SJSA1 (cell line): ENCODE measurements at regions not wholly inside any gene's neighbourhood (a gene's known extent, or its start where the extent isn't known, plus 50 kb on each side); places are given as distances from the start of the nearest gene placed in this dataset.
A peak's percentile ranks its signal among the peaks of the same experiment; 100 is the strongest.

Source experiments
- DNase-seq, 2 experiments: peaks; one replicate each; pipeline ENCODE4 v3.0.0-alpha.2; 2015 to 2020; ENCODE audit warnings: low spot score in 2 of 2, low read depth in 1 of 2
- H3K27ac ChIP-seq: fragments of 250-450 bp; sonication (Bioruptor Pico); 2 replicates; pipeline ENCODE4 v1.5.1; 2020; ENCODE audit warnings: mild to moderate bottlenecking, moderate library complexity
- H3K27me3 ChIP-seq: fragments of 250-450 bp; sonication (Bioruptor Pico); replicated peaks from 2 replicates; pipeline ENCODE4 v1.5.1; 2020; ENCODE audit warnings: mild to moderate bottlenecking, moderate library complexity
- H3K36me3 ChIP-seq: fragments of 250-450 bp; sonication (Bioruptor Pico); 2 replicates; pipeline ENCODE4 v1.5.1; 2020; ENCODE audit warnings: mild to moderate bottlenecking
- H3K4me1 ChIP-seq: fragments of 250-450 bp; sonication (Bioruptor Pico); replicated peaks from 2 replicates; pipeline ENCODE4 v1.6.1; 2021; ENCODE audit warnings: mild to moderate bottlenecking
- H3K4me3 ChIP-seq: fragments of 250-450 bp; sonication (Bioruptor Pico); 2 replicates; pipeline ENCODE4 v1.5.1; 2020; ENCODE audit warnings: mild to moderate bottlenecking
- H3K9me3 ChIP-seq: fragments of 250-450 bp; sonication (Bioruptor Pico); replicated peaks from 2 replicates; pipeline ENCODE4 v1.5.1; 2020; ENCODE audit warnings: mild to moderate bottlenecking

DNA sequence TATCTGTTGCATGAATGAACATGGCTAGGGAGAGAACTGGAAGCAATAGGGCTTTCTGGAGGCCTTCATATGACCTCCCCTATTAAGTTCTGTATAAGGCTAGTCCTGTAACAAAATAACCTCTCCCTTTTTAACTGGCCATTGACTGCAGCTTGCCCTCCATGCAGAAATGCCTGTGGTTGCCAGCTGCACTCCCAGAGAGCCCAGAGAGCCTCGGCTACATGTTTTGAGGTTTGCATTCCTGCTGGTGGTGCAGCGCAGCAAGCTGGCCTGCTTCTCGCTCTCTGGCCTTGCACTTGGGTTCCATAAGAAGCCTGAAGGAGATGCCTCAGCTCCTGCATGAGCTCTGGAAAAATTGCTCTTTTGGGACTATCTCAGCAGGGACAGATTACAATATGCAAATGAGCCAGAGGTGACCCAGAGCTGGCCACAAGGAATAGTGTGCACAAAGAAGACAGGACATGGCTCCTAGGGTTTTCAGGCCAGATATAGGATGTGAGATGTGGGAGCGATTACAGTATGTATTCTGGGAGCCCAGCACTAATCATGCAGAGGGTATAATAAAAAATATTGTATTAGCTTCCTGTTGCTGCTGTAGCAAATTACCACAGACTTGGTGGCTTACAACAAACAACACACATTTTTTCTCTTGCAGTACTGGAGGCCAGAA lies 186.7 kb downstream of the INSIG2 start:
- no peak for DNase-seq

DNA sequence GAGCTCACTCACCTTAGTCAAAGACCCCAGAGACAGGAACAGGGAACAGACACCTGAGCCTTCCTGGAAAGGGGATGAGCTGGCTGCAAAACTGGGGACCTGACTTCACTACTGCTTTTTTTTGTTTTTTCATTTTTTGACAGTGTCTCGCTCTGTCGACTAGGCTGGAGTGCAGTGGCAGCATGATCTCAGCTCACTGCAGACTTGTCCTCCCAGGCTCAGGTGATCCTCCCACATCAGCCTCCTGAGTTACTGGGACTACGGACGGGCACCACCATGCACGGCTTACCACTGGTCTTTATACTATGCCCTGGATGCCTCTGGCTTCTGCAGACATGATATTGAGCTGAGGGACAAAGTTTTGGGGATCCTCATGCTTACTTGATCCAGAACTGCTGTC lies 184.1 kb downstream of the INSIG2 start:
- no peak overlapping the region for H3K27ac ChIP-seq
- DNase-seq, result no peak
- H3K9me3 ChIP-seq, result no peaks in the 10 kb centered on the region
- no peak overlapping the region for H3K4me3 ChIP-seq
- H3K4me1 ChIP-seq, result no peaks in the 10 kb centered on the region
- no peaks in the 10 kb centered on the region for H3K27me3 ChIP-seq
- no peaks in the 10 kb centered on the region for H3K36me3 ChIP-seq

More for the DNA sequence above, 186.7 kb downstream of the INSIG2 start:
- no peaks in the 10 kb centered on the region for H3K4me1 ChIP-seq
- no peaks in the 10 kb centered on the region for H3K9me3 ChIP-seq
- no peak overlapping the region for H3K27ac ChIP-seq
- H3K27me3 ChIP-seq, result no peaks in the 10 kb centered on the region
- H3K4me3 ChIP-seq, result no peak overlapping the region
- no peaks in the 10 kb centered on the region for H3K36me3 ChIP-seq

DNA sequence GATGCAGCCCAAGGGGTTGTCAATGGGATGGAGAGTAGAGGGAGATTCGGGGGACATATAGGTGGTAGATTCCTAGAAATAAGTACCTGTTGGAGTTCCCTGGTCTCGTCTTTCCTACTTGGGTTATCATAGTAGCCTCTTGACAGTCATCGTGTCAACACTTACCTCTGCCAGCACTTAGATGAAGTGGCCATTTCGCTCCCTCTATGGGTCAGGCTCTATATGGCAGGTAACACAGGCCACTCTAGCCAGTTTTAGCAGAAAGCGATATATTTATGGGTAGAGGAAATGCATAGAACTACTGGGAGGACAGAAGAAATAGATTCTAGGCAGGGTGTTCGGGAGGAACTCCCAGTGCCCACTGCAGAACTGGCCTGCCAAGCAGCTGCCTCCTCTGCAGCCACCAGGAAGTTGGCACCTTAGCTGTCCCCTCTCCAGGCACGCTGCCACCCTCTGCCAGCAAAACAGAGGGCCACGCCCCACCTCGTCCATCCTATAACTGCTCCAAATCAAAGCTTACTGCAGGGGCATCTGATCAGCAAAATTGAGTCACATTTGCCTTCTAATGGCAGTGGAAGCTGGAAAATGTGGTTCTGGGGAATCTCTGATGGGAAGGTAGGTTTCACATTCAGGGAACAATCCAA lies 181.3 kb downstream of the INSIG2 start:
- no peaks in the 10 kb centered on the region for H3K4me1 ChIP-seq
- no peak overlapping the region for H3K27ac ChIP-seq
- H3K9me3 ChIP-seq, result no peaks in the 10 kb centered on the region
- H3K36me3 ChIP-seq, result no peaks in the 10 kb centered on the region
- no peak overlapping the region for H3K4me3 ChIP-seq
- no peak for DNase-seq
- H3K27me3 ChIP-seq, result no peaks in the 10 kb centered on the region

DNA sequence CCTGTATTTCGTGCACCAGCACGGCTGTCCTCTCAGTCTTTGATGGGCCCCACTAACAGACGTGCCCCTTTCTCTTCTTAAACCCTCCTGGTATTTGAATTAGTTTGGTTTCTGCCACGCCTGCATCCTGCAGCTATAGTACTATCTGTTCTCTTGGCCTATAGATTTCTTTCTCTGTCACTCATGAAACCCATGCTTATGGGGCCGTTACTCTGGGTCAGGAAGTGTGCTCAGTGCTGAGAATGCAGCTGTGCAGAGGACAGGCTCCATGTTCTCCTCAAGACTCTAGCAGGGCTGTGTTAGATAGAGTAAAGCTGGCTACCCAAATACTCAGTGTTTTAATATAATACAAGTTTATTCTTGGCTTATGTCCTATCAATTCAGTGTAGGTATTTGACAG lies 180.0 kb downstream of the INSIG2 start:
- H3K4me1 ChIP-seq, result no peaks in the 10 kb centered on the region
- H3K36me3 ChIP-seq, result no peaks in the 10 kb centered on the region
- DNase-seq, result no peak
- H3K9me3 ChIP-seq, result no peaks in the 10 kb centered on the region
- H3K27me3 ChIP-seq, result no peaks in the 10 kb centered on the region
- no peak overlapping the region for H3K4me3 ChIP-seq
- H3K27ac ChIP-seq, result no peak overlapping the region

DNA sequence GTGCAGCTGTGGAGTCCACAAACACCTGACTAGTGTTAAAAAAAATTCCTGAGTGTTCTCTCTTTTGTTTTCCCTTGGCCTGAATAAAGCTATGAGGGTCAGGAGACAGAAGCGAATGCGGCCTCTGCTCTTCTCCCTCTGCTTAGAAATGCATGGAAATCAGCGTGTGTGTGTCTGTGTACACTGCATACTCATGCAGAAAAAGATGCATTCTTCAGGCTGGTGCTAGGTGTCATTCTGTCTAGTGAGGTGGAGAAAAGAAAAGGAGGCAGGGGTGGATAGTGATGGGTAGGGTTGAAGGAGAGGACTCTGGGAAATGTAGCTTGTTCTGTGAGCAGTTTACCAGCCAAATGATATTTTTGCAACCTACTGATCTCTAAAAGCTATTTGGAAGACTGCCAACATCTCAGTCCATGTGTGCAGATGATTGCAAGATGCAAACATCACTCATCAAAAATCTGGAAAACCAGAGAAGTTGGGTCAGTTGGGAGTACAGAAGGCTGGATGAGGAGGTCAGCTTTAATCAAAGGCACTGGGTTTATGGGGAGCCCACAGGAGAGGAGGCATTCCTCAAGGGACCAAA lies 177.7 kb downstream of the INSIG2 start:
- no peaks in the 10 kb centered on the region for H3K9me3 ChIP-seq
- no peaks in the 10 kb centered on the region for H3K4me1 ChIP-seq
- H3K36me3 ChIP-seq, result no peaks in the 10 kb centered on the region
- H3K27ac ChIP-seq, result no peak overlapping the region
- H3K27me3 ChIP-seq, result no peaks in the 10 kb centered on the region
- H3K4me3 ChIP-seq, result no peak overlapping the region
- no peak for DNase-seq

DNA sequence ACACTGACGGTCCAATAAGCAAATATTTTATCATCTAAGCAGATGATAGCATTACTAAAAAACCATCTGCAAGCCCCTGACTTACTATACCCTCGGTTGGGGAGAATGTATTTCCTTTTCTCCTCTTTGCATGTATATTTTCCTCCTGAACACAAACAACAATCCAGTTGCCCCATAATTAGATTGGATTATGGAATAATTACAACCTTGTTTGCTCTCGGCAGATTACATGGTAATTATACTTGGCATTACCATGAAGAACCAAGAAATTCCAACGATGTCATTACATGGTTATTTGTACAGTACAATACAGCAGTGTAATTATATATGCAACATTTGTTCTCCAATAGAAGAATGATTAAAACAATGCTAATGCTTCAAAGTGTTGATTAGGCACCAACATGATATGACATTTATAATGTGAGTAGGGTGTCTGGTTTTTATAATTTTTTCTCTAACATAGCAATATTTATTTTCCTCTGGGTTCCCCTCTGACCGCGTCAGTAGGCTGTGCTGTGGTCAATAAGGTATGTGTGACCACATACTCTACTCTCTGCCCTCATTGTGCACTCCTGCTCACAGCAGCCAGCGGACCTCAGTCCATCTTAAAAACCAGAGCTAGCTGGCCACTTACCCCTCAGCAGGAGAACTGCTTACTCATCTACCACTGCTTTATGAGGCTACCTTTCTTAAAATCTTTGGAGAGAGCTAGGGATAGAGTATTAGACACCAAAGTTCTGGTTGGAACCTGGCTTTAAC lies 176.1 kb downstream of the INSIG2 start:
- no peak for DNase-seq
- Histone ChIP-seq H3K27me3 (no peaks in the 10 kb centered on the region), H3K4me3 (no peak overlapping the region), H3K9me3 (no peaks in the 10 kb centered on the region), H3K27ac (no peak overlapping the region), H3K4me1 (no peaks in the 10 kb centered on the region), H3K36me3 (no peaks in the 10 kb centered on the region)

DNA sequence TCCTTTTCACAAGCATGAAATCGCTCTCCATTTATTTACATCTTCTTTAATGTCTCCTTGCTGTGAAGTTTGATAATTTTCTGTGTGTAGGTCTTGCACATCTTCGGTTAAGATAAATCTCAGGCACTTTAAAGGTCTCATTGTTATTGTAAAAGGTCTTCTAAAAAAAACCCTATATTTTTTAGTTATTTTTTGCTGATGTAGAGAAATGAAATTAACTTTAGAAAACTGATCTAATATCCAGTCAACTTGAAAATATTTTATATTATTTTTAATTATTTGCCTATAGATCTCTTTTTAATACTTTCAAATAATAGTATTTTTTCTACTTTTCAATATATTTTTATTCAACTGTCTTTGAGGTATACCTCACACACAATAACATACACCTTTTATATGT lies 169.4 kb downstream of the INSIG2 start:
- H3K4me3 ChIP-seq, result no peak overlapping the region
- H3K4me1 ChIP-seq, result no peaks in the 10 kb centered on the region
- H3K27ac ChIP-seq, result no peak overlapping the region
- DNase-seq, result no peak
- no peaks in the 10 kb centered on the region for H3K36me3 ChIP-seq
- H3K27me3 ChIP-seq, result no peaks in the 10 kb centered on the region
- H3K9me3 ChIP-seq, result no peaks in the 10 kb centered on the region

DNA sequence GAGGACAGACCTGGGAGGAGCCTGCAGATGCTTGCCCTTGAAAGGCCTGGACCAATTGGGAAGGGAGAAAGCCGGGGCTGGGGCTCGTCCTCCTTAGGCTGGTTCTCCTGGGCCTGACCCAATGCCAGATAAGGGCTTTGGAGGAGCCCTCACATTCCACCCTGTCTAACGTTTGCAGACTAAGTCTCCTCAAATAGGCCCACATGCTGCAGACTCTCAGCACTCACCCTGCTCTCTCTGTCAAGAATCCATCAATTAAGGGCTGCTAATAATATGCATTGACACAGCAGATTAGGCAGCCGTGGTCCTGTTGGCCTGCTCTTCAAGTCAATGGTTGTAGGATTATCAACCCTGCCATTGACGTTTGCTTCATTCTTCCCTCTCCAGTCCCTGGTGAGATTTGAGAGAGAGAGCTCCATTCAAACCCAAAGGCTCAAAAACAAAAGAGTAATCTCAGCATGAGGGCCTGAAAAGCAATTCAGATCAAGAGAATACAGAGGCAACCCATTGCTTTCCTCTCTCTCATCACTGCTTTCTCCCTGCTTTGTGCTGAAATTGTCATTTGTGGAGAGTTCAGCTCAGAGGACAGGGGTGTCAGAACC lies 167.6 kb downstream of the INSIG2 start:
- Histone ChIP-seq H3K27me3 (no peaks in the 10 kb centered on the region), H3K4me1 (peaks cover 15% of the 10 kb centered on the region), H3K27ac (no peak overlapping the region)

DNA sequence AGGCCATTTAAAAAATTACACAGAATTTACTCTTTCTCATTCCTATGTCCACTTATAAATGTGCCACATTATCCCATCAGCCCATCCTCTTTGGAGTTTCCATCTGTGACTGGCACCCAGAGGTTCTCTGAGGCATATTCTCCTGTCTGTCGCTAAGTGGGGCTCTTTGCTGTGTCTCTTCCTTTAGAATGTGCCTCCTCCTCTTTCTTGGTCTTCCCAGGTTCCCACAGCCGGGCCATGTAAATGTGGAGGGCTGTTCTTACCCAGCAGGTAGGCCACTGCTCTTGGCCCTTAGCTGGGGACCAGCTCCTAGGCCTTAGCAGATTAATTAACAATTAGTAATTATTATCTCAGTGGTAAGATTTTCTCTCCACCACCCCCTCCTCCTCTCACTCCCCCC lies 167.0 kb downstream of the INSIG2 start:
- Histone ChIP-seq H3K27ac (no peak overlapping the region), H3K4me1 (peaks cover 20% of the 10 kb centered on the region), H3K9me3 (no peaks in the 10 kb centered on the region), H3K36me3 (no peaks in the 10 kb centered on the region), H3K27me3 (no peaks in the 10 kb centered on the region), H3K4me3 (no peak overlapping the region)
- no peak for DNase-seq

More for the DNA sequence above, 167.6 kb downstream of the INSIG2 start:
- Histone ChIP-seq H3K4me3 (no peak overlapping the region), H3K36me3 (no peaks in the 10 kb centered on the region), H3K9me3 (no peaks in the 10 kb centered on the region)
- no peak for DNase-seq

DNA sequence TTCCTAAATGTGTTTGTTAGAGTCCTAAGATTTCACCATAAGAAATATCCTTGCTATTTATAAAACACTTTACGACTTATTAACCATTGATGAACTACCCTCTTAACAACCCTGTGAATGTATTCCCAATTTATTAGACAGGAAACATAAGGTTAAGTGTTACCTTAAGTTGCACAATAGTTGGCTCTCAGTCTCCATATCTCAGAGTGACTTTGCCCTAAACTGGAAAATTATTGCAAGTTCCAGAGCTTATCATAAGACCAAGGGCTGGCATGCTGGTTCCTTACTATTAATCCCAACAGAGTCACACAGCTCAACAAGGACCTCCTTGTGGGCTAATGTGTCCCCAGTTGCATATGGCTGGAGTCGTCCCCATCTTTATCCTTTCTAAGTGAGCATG lies 165.8 kb downstream of the INSIG2 start:
- Histone ChIP-seq H3K4me1 (peaks cover 32% of the 10 kb centered on the region), H3K36me3 (no peaks in the 10 kb centered on the region), H3K4me3 (no peak overlapping the region), H3K9me3 (no peaks in the 10 kb centered on the region), H3K27ac (no peak overlapping the region), H3K27me3 (no peaks in the 10 kb centered on the region)
- no peak for DNase-seq

DNA sequence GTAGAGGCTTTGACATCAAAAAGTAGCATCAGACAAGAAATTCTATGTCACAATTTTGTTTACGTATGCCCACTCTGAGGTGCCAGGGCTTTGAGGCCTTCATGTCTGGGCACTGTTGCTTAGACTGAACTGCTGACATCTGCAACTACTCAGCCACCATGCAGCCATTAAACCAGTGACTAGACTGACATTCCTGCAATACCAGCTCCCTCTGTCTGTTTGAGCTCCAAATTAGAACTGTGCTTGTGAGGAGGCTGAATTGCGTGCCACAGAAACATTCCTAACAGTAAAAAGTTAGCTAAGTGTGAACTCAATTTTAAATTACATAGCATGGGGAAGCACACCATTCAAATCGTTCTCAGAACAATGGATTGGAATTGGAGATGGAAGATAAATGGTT lies 163.2 kb downstream of the INSIG2 start:
- DNase-seq, result peak; percentile 67 to 71
- H3K4me1 ChIP-seq, result peaks cover 41% of the 10 kb centered on the region
- H3K27me3 ChIP-seq, result no peaks in the 10 kb centered on the region
- no peaks in the 10 kb centered on the region for H3K36me3 ChIP-seq
- H3K4me3 ChIP-seq, result no peak overlapping the region
- H3K9me3 ChIP-seq, result no peaks in the 10 kb centered on the region
- peak overlapping the region; percentile 95 for H3K27ac ChIP-seq

DNA sequence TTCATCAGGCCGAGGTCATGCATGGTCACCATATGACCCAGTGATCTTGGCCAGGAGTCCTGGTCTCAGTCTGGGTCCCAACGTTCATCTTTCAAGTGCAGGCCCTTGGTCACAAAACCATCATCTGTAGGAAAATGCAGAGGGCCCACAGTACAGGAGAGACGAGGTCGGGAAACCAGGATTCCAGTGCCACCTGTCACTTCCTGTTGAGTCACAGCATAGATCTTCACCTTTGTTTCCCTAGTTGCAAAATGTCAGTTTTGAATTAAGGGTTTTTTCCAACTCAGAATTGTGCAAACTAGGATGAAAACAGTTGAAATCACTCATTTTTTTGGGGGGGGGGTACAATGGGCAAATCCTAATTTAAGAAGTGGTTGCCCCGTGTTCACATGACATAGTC lies 162.2 kb downstream of the INSIG2 start:
- peak in 1 of 2 experiments; percentile 52 for DNase-seq
- H3K27ac ChIP-seq, result peak overlapping the region; percentile 95
- no peaks in the 10 kb centered on the region for H3K9me3 ChIP-seq
- no peaks in the 10 kb centered on the region for H3K27me3 ChIP-seq
- no peaks in the 10 kb centered on the region for H3K36me3 ChIP-seq
- no peak overlapping the region for H3K4me3 ChIP-seq
- H3K4me1 ChIP-seq, result peaks cover 41% of the 10 kb centered on the region

DNA sequence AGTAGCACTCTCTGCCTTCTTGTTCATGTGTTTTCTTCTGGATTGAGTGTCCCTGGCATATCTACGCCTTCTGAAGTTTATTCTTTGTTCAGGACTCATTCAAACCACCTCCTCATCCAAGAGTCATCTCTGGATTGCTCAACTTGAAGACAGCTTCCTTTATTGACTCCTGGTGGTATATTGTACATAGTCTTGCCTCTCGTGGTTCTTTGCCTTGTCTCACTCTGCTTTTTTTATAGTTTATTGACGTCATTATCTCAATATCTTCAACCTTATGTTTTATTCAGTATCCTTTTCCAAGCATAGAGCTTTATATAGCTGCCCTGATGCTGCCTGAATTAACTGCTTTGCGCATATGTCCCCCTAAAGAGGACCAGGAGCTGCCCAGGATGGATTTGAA lies 161.7 kb downstream of the INSIG2 start:
- H3K4me1 ChIP-seq, result peaks cover 41% of the 10 kb centered on the region
- no peaks in the 10 kb centered on the region for H3K36me3 ChIP-seq
- no peaks in the 10 kb centered on the region for H3K27me3 ChIP-seq
- peak overlapping the region; percentile 95 for H3K27ac ChIP-seq
- peak in 1 of 2 experiments; percentile 78 for DNase-seq
- H3K9me3 ChIP-seq, result no peaks in the 10 kb centered on the region
- H3K4me3 ChIP-seq, result no peak overlapping the region
